Natural killer cell treated with Interleukin-12 subunit alpha and Interleukin-12 subunit beta and Interleukin-15 and Interleukin-18, amount 100 ng/mL, for 72 hours (primary cell): ENCODE measurements at regions not wholly inside any gene's neighbourhood (a gene's known extent, or its start where the extent isn't known, plus 50 kb on each side); places are given as distances from the start of the nearest gene placed in this dataset.

ENCODE experiments used
- ATAC-seq, 2 donors: fragments of 150-1000 bp; cut with Tn5 transposase in 1 of 2; sonication (Bioruptor Pico), chemical (Tn5 transposase) in 1 of 2; 2 replicates each; pipeline ENCODE4 v1.10.0; 2021
- DNase-seq: peaks from one replicate; pipeline ENCODE4 v3.0.0; 2022; ENCODE audit warnings: low spot score
- H3K27ac Mint-ChIP-seq, 2 donors: 1 replicate in 1 of 2; 2 replicates in 1 of 2; pipeline ENCODE4 v1.8.0; 2022; ENCODE audit warnings: mixed read lengths in 2 of 2, mild to moderate bottlenecking in 1 of 2, moderate library complexity in 1 of 2
- H3K27me3 Mint-ChIP-seq, 2 donors: 1 replicate in 1 of 2; 2 replicates in 1 of 2; pipeline ENCODE4 v1.8.0; 2022; ENCODE audit warnings: mixed read lengths in 2 of 2
- H3K36me3 Mint-ChIP-seq: one replicate; pipeline ENCODE4 v1.8.0; 2022; ENCODE audit warnings: mixed read lengths
- H3K4me1 Mint-ChIP-seq, 2 donors: 1 replicate in 1 of 2; 2 replicates in 1 of 2; pipeline ENCODE4 v1.8.0; 2022; ENCODE audit warnings: low read depth in 2 of 2, mixed read lengths in 2 of 2, mild to moderate bottlenecking in 1 of 2
- H3K4me3 Mint-ChIP-seq: one replicate; pipeline ENCODE4 v1.8.0; 2022; ENCODE audit warnings: mixed read lengths
- H3K9me3 Mint-ChIP-seq: 2 replicates; pipeline ENCODE4 v1.8.0; 2022; ENCODE audit warnings: mixed read lengths

DNA sequence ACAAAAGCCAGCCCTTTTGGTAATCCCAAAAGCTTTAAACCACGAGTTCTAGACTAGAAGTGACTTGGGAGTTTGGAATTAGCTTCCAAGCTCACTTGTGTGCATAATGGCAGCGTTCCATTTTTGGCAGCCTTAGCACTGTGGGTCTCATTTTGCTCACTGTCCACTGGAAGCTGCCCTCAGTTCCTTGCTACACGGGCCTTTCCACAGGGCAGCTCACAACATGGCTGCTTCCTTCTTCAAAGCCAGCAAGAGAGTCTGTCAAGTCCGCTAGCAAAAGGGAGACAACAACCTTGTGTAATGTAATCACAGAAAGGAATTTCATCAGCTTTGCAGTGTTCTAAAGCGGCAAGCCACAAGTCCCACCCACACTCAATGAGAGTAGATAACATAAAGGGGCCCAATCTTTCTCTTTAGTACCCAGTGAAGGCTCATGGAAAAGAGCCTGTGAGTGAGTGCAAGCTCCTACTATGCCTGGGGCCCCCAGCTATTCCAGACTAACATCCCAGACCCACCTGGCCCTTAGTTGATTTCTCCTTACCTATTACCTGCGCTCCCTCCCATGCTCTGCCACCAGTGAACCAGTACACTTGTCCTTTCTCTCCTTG lies 168.5 kb upstream of the FOXN2 start:
- Mint-ChIP-seq H3K9me3 (no peaks in the 10 kb centered on the region), H3K4me1 (peaks cover 31% of the 10 kb centered on the region in 2 donors), H3K4me3 (peak overlapping the region; percentile 64), H3K36me3 (no peaks in the 10 kb centered on the region), H3K27me3 (peaks cover 0 to 2% of the 10 kb centered on the region in 2 donors), H3K27ac (peak overlapping the region; percentile 50 to 91)
- peak; percentile 78 to 83 for ATAC-seq
- DNase-seq, result peak; percentile 69

GRCh38 chr2:48146552-48146951 lies 167.9 kb upstream of the FOXN2 start:
- Mint-ChIP-seq H3K36me3 (no peaks in the 10 kb centered on the region), H3K27me3 (peaks cover 0 to 2% of the 10 kb centered on the region in 2 donors), H3K4me3 (peak overlapping the region; percentile 62), H3K9me3 (no peaks in the 10 kb centered on the region), H3K27ac (peak overlapping the region; percentile 50 to 91), H3K4me1 (peaks cover 31% of the 10 kb centered on the region in 2 donors)
- DNase-seq, result peak; percentile 85
- peak; percentile 88 to 93 for ATAC-seq

GRCh38 chr2:48147719-48148118 lies 166.8 kb upstream of the FOXN2 start:
- no peaks in the 10 kb centered on the region for H3K36me3 Mint-ChIP-seq
- H3K27me3 Mint-ChIP-seq, result peaks cover 0 to 2% of the 10 kb centered on the region in 2 donors
- peaks cover 31% of the 10 kb centered on the region in 2 donors for H3K4me1 Mint-ChIP-seq
- H3K4me3 Mint-ChIP-seq, result no peak overlapping the region
- H3K9me3 Mint-ChIP-seq, result no peaks in the 10 kb centered on the region
- H3K27ac Mint-ChIP-seq, result no peak overlapping the region
- no peak for DNase-seq
- no peak for ATAC-seq

DNA sequence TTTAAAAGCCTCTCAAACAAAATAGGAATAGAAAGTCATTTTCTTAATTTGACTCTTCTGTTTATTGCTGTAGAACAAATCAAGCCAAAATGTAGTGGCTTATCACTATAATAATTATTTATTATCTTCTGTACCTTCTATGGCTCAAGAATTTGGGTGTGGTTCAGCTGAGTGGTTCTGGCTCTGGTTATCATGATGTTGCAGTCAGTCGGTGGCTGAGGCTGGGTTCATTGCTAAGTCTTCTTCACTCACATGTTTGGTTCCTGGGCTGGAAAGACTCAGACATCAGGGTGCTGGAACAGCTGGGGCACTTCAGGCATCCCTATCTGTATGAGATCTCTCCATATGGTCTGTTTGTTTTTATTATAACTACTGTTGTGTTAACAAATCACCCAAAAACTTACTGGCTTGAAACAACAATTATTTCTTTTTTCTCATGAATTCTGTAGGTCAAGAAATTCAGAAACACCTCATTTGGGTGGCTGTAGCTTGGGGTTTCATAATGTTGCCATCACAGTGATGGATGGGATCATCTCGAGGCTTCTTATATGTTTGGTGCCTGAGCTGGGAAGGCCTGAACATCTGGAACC lies 165.5 kb upstream of the FOXN2 start:
- peak overlapping the region in 1 of 2 donors; percentile 10 for H3K27ac Mint-ChIP-seq
- H3K36me3 Mint-ChIP-seq, result no peaks in the 10 kb centered on the region
- DNase-seq, result no peak
- ATAC-seq, result no peak
- peaks cover 28 to 31% of the 10 kb centered on the region in 2 donors for H3K4me1 Mint-ChIP-seq
- H3K4me3 Mint-ChIP-seq, result no peak overlapping the region
- H3K27me3 Mint-ChIP-seq, result peaks cover 0 to 2% of the 10 kb centered on the region in 2 donors
- no peaks in the 10 kb centered on the region for H3K9me3 Mint-ChIP-seq

GRCh38 chr2:48157150-48157549 lies 157.3 kb upstream of the FOXN2 start:
- H3K4me1 Mint-ChIP-seq, result no peaks in the 10 kb centered on the region
- no peak overlapping the region for H3K4me3 Mint-ChIP-seq
- H3K27ac Mint-ChIP-seq, result no peak overlapping the region
- H3K27me3 Mint-ChIP-seq, result peaks cover 15% of the 10 kb centered on the region in 2 donors
- peaks cover 19% of the 10 kb centered on the region for H3K36me3 Mint-ChIP-seq
- ATAC-seq (no peak), DNase-seq (no peak)
- H3K9me3 Mint-ChIP-seq, result peaks cover 10% of the 10 kb centered on the region

GRCh38 chr2:48161628-48162027 lies 152.9 kb upstream of the FOXN2 start:
- Mint-ChIP-seq H3K27ac (no peak overlapping the region), H3K36me3 (peaks cover 23% of the 10 kb centered on the region), H3K9me3 (peaks cover 8% of the 10 kb centered on the region), H3K27me3 (peaks cover 17 to 21% of the 10 kb centered on the region in 2 donors), H3K4me1 (peaks cover 0 to 4% of the 10 kb centered on the region in 2 donors), H3K4me3 (no peak overlapping the region)
- DNase-seq, result no peak
- ATAC-seq, result no peak

DNA sequence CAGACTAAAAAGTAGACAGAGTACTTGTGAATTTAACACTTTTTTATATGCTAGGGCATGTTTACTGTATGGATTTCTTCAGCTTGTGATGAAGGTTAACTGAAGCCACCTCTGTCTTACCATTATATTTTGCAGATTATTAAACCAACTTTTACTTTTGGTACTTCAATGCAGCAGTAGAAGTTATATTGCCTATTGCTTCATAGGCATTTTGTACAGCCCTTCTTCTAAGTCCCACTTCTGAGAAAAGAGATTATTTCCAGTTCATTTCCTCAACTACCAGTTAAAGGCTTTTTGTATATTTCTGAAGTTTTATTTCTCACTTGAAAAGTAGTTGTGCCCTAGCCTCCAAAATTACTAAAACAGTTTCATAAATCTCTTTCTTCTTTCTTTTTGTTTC lies 151.7 kb upstream of the FOXN2 start:
- peaks cover 3% of the 10 kb centered on the region for H3K9me3 Mint-ChIP-seq
- no peak overlapping the region for H3K4me3 Mint-ChIP-seq
- H3K4me1 Mint-ChIP-seq, result peaks cover 0 to 4% of the 10 kb centered on the region in 2 donors
- ATAC-seq, result no peak
- no peak overlapping the region for H3K27ac Mint-ChIP-seq
- peaks cover 16% of the 10 kb centered on the region for H3K36me3 Mint-ChIP-seq
- peaks cover 21 to 22% of the 10 kb centered on the region in 2 donors for H3K27me3 Mint-ChIP-seq
- no peak for DNase-seq

DNA sequence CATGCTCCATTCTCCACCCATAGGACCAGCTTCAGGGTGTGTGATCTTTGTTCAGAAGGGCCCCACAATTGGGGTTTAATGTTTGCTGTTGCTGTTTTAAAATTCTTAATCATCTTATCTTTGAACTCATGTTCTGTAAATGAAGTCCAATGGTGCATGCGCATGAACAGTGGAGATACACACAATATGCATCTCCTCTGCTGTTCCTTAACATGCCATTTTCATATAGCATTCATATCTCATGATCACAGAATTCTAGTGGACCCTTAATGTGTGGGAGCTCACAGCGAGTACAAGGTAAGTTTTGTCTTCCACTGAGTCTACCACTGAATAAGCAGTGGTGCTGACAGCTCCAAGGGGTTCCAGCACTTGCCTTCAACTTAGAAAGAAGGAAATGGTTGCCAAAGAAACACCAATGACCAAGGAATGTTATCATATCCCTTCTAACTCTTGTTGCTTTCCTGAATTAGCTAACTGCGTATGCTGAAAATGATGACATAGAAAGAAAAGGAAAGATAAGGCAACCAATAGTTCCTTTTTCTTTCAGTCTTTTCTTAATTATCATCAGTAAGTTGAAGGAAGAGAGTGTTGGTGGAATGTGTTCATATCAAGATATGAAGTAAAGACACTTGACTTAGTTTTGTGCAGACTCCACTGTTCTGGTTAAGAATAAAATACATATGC lies 149.3 kb upstream of the FOXN2 start:
- no peak for ATAC-seq
- Mint-ChIP-seq H3K27ac (peak overlapping the region in 1 of 2 donors; percentile 76), H3K9me3 (no peaks in the 10 kb centered on the region), H3K36me3 (peaks cover 11% of the 10 kb centered on the region), H3K4me1 (peaks cover 0 to 4% of the 10 kb centered on the region in 2 donors), H3K4me3 (peak overlapping the region; percentile 23), H3K27me3 (peaks cover 7 to 8% of the 10 kb centered on the region in 2 donors)
- DNase-seq, result no peak

DNA sequence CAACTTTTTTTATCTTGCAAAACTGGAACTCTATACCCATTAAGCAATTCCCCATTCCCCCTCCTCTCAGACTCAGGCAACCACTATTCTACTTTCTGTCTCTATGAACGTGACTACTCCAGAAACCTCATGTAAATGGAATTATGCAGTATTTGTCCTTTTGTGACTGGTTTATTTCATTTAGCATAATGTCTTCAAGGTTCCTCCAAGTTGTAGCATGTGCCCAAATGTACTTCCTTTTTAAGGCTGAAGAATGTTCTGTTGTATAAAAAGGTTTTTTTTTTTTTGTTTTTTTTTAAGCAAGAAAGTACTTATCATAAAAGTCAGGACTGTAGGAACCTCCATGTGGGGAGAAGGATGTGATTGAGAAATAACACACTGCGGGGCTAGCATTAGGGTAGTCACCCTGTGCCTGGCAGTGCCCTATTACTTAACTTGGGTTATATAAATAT lies 145.3 kb upstream of the FOXN2 start:
- Mint-ChIP-seq H3K9me3 (no peaks in the 10 kb centered on the region), H3K27ac (no peak overlapping the region), H3K36me3 (peaks cover 11% of the 10 kb centered on the region), H3K4me3 (no peak overlapping the region), H3K4me1 (peaks cover 0 to 4% of the 10 kb centered on the region in 2 donors), H3K27me3 (peaks cover 7 to 8% of the 10 kb centered on the region in 2 donors)
- ATAC-seq (no peak), DNase-seq (no peak)

- no peak for ATAC-seq
- Mint-ChIP-seq H3K27ac (no peak overlapping the region), H3K4me3 (no peak overlapping the region)
These were observed 144.2 kb upstream of the FOXN2 start for GRCh38 chr2:48170281-48170680.

GRCh38 chr2:48173141-48173540 lies 141.3 kb upstream of the FOXN2 start:
- ATAC-seq (no peak), DNase-seq (no peak)
- Mint-ChIP-seq H3K27ac (no peak overlapping the region), H3K4me3 (no peak overlapping the region), H3K9me3 (no peaks in the 10 kb centered on the region), H3K4me1 (no peaks in the 10 kb centered on the region), H3K27me3 (no peaks in the 10 kb centered on the region), H3K36me3 (no peaks in the 10 kb centered on the region)

More at GRCh38 chr2:48170281-48170680, 144.2 kb upstream of the FOXN2 start:
- Mint-ChIP-seq H3K27me3 (peaks cover 7 to 8% of the 10 kb centered on the region in 2 donors), H3K4me1 (peaks cover 0 to 4% of the 10 kb centered on the region in 2 donors), H3K9me3 (no peaks in the 10 kb centered on the region), H3K36me3 (peaks cover 11% of the 10 kb centered on the region)
- DNase-seq, result no peak

DNA sequence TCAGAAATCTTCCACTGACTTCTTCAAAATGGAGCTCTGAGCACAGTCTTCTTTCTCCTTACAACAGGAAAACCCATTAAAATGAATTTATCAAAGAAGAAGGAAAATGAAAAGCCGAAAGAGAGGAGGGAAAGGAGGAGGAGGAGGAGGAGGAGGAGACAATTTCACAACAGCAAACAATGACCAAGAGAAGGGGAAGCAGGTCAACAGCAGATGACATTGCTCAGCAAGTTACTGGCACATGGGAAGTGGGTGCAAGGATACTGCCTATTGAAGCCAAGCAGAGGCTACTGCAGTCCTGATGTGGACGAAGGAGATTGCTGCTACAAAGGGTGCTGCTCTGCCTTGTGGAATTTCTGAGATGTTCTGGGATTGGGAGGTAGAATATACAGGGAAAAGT lies 140.0 kb upstream of the FOXN2 start:
- DNase-seq (no peak), ATAC-seq (no peak)
- Mint-ChIP-seq H3K27me3 (no peaks in the 10 kb centered on the region), H3K27ac (no peak overlapping the region), H3K36me3 (no peaks in the 10 kb centered on the region), H3K9me3 (no peaks in the 10 kb centered on the region), H3K4me1 (no peaks in the 10 kb centered on the region), H3K4me3 (no peak overlapping the region)

DNA sequence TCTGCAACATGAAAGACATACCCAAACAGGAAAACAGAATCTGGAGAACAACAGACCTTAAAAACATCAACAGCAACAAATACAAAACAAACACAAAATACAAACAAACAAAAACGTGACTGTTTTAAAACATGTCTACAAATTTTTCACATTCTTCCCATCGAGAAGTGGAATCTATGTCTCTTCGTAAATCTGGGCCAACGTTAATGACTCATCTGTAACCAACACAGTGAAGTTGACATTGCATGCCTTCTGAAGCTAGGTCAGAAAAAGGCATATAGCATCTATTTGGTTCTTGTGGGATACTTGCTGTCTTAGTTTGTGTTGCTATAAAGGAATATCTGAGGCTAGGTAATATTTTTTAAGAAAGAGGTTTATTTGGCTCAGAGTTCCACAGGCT lies 139.2 kb upstream of the FOXN2 start:
- ATAC-seq (no peak), DNase-seq (no peak)
- H3K4me1 Mint-ChIP-seq, result no peaks in the 10 kb centered on the region
- no peaks in the 10 kb centered on the region for H3K9me3 Mint-ChIP-seq
- no peak overlapping the region for H3K4me3 Mint-ChIP-seq
- H3K27ac Mint-ChIP-seq, result no peak overlapping the region
- H3K36me3 Mint-ChIP-seq, result no peaks in the 10 kb centered on the region
- H3K27me3 Mint-ChIP-seq, result no peaks in the 10 kb centered on the region

DNA sequence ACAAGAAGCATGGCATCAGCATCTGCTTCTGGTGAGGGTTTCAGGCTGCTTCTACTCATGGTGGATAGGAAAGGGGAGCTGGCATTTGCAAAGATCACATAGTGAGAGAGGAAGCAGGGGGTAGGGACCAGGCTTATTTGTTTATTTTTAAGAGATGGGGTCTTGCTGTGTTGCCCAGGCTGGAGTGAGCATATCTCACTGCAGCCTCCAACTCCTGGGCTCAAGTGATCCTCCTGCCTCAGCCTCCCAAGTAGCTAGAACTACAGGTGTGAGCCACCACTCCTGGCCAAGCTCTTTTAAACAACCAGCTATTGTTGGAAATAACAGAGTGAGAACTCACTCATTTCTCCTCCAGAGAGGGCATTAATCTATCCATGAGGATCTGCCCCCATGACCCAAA lies 138.8 kb upstream of the FOXN2 start:
- no peaks in the 10 kb centered on the region for H3K36me3 Mint-ChIP-seq
- H3K27me3 Mint-ChIP-seq, result no peaks in the 10 kb centered on the region
- H3K4me3 Mint-ChIP-seq, result no peak overlapping the region
- no peak overlapping the region for H3K27ac Mint-ChIP-seq
- DNase-seq (no peak), ATAC-seq (no peak)
- H3K4me1 Mint-ChIP-seq, result no peaks in the 10 kb centered on the region
- H3K9me3 Mint-ChIP-seq, result no peaks in the 10 kb centered on the region
